ENCODE measurements at regions not wholly inside any gene's neighbourhood (a gene's known extent, or its start where the extent isn't known, plus 50 kb on each side); places are given as distances from the start of the nearest gene placed in this dataset.
"Not testable (repeated sequence)": the region's sequence is repeated elsewhere in the genome, so short reads cannot be mapped to it uniquely, and the experiment has no call there.

DNA sequence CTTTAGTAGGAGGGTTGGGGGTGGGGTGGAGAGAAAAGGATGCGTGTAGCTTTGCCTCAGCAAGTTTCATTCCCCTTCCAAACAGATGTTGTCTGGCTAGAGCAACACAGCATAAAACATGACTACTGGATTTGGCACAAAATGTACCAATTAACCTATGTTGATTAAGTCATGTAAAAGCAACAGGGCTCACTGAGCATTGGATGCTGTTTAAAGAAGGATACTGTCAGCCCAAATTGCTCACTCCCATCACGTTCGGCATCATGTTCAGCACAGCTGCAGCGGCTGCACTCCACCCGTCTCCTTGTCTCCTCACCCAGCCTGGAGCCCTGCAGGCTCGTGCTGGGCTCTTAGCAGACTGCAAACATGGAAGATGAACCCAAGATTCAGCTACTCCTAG, 77.5 kb downstream of the DLEU7 start:
- no peak for DNase-seq (ENCODE audit: low read depth)
- H3K4me3 ChIP-seq (ENCODE audit: low read depth, low read length), result no peak overlapping the region
- TF ChIP-seq, protein P1, sequence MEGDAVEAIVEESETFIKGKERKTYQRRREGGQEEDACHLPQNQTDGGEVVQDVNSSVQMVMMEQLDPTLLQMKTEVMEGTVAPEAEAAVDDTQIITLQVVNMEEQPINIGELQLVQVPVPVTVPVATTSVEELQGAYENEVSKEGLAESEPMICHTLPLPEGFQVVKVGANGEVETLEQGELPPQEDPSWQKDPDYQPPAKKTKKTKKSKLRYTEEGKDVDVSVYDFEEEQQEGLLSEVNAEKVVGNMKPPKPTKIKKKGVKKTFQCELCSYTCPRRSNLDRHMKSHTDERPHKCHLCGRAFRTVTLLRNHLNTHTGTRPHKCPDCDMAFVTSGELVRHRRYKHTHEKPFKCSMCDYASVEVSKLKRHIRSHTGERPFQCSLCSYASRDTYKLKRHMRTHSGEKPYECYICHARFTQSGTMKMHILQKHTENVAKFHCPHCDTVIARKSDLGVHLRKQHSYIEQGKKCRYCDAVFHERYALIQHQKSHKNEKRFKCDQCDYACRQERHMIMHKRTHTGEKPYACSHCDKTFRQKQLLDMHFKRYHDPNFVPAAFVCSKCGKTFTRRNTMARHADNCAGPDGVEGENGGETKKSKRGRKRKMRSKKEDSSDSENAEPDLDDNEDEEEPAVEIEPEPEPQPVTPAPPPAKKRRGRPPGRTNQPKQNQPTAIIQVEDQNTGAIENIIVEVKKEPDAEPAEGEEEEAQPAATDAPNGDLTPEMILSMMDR (conservative IDR thresholded peaks at IDR 0.05; ENCODE audit: low read depth, low read length), result no peak

DNA sequence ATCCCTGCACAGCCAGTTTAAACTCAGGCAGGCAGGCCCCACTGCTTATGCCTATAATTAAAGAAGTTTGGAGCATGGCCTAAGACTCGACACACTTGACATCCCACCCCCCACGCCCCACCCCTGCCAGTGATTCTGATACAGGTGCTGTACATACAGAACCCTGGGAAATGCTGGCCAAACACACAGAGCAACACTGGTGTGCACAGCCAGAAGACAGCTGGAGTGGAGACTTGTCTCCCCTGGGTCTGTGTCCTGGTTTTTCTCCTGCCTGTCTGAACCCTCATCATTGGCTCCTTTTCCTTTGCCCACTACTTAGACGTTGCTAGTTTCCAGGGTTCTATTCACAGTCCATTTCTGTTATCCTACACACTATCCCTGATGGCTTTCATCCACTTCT, 76.8 kb downstream of the DLEU7 start:
- H3K4me3 ChIP-seq (ENCODE audit: low read depth, low read length), result no peak overlapping the region
- TF ChIP-seq, protein P1 (conservative IDR thresholded peaks at IDR 0.05; ENCODE audit: low read depth, low read length), result no peak
- DNase-seq (ENCODE audit: low read depth), result no peak

DNA sequence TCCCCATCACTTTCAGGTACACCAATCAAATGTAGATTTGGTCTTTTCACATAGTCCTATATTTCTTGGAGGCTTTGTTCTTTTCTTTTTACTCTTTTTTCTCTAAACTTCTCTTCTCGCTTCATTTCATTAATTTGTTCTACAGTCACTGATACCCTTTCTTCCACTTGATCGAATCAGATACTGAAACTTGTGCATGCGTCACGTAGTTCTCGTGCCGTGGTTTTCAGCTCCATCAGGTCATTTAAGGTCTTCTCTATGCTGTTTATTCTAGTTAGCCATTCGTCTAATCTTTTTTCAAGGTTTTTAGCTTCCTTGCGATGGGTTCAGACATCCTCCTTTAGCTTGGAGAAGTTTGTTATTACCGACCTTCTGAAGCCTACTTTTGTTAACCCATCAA, 70.6 kb downstream of the DLEU7 start:
- H3K4me3 ChIP-seq (ENCODE audit: low read depth, low read length); DNase-seq (ENCODE audit: low read depth): not testable (repeated sequence)

Data from epithelial cell of proximal tubule (primary cell).